ENCODE measurements at regions not wholly inside any gene's neighbourhood (a gene's known extent, or its start where the extent isn't known, plus 50 kb on each side); places are given as distances from the start of the nearest gene placed in this dataset.

GRCh38 chr18:30454920-30455319 lies 587.6 kb downstream of the DSC3 start:
- TF ChIP-seq CTCF (IDR thresholded peaks at IDR 0.05), result no peak
- no peak for TF ChIP-seq POLR2A (IDR thresholded peaks at IDR 0.05)
